B cell (primary cell): ENCODE measurements at regions not wholly inside any gene's neighbourhood (a gene's known extent, or its start where the extent isn't known, plus 50 kb on each side); places are given as distances from the start of the nearest gene placed in this dataset.

Experiments
- ATAC-seq: fragments of 200-7000 bp; cut with Tn5 transposase; one replicate; pipeline ENCODE4 v1.10.0; 2021; ENCODE audit warnings: low read depth, mild to moderate bottlenecking, moderate number of reproducible peaks, moderate library complexity
- CTCF ChIA-PET: fragments of 350-600 bp; sonication (Branson Sonifier 250); formaldehyde crosslinking; loops from one replicate; lab custom pipeline; 2021; ENCODE audit warnings: antibody characterized with exemption, inconsistent platforms; lab: Charles Lee
- POLR2A ChIA-PET: fragments of 350-600 bp; sonication (Branson Sonifier 250); formaldehyde crosslinking; loops from one replicate; lab custom pipeline; 2021; ENCODE audit warnings: antibody characterized with exemption; lab: Charles Lee
- DNase-seq: peaks from one replicate; pipeline ENCODE4 v3.0.0; 2013
- H2AFZ ChIP-seq: 2 replicates; pipeline ENCODE4 v1.6.1; 2012; ENCODE audit warnings: mild to moderate bottlenecking, low read depth, low read length; ENCODE audit not compliant: insufficient read depth, poor library complexity, severe bottlenecking
- H3K27ac ChIP-seq, 2 donors: 1 replicate in 1 of 2; 2 replicates in 1 of 2; pipeline ENCODE4 v1.5.1; 2012 to 2013; ENCODE audit warnings: low read length in 2 of 2, mild to moderate bottlenecking in 2 of 2, moderate library complexity in 1 of 2
- H3K27me3 ChIP-seq, 4 experiments: fragments of 200-600 bp in 1 of 4; sonication (generic) in 1 of 4; replicated peaks in 1 of 4; 1 replicate in 2 of 4; 2 replicates in 2 of 4; pipeline versions ENCODE4 v1.6.1 to v1.7.0; 2013 to 2016; ENCODE audit warnings: low read length in 3 of 4, mild to moderate bottlenecking in 2 of 4, mixed read lengths in 1 of 4, moderate library complexity in 1 of 4; ENCODE audit not compliant: insufficient read depth in 4 of 4, control insufficient read depth in 3 of 4; ENCODE audit errors: control extremely low read depth in 1 of 4
- H3K36me3 ChIP-seq, 2 experiments: replicated peaks in 1 of 2; 1 replicate in 1 of 2; 2 replicates in 1 of 2; pipeline versions ENCODE4 v1.6.1 to v1.7.1; 2013; ENCODE audit warnings: low read length in 1 of 2; ENCODE audit not compliant: insufficient read depth in 2 of 2, control insufficient read depth in 1 of 2; ENCODE audit errors: control extremely low read depth in 1 of 2, extremely low read depth in 1 of 2
- H3K4me1 ChIP-seq, 2 donors: fragments of 200-600 bp in 1 of 2; sonication (generic) in 1 of 2; 1 replicate in 1 of 2; 2 replicates in 1 of 2; pipeline versions ENCODE4 v1.5.1 to v1.6.1; 2013 to 2017; ENCODE audit warnings: low read length in 2 of 2; ENCODE audit not compliant: control insufficient read depth in 2 of 2, insufficient read depth in 2 of 2
- H3K4me2 ChIP-seq: replicated peaks from 2 replicates; pipeline ENCODE3; 2012; ENCODE audit warnings: mild to moderate bottlenecking, low read depth, low read length; ENCODE audit not compliant: poor library complexity, severe bottlenecking
- H3K4me3 ChIP-seq, 5 experiments: fragments of 200-600 bp in 1 of 5; sonication (generic) in 1 of 5; 1 replicate in 3 of 5; 2 replicates in 2 of 5; pipeline versions ENCODE4 v1.5.1 to v1.7.0; 2011 to 2016; ENCODE audit warnings: low read length in 4 of 5, mild to moderate bottlenecking in 4 of 5, low read depth in 2 of 5, control low read depth in 1 of 5, moderate library complexity in 1 of 5; ENCODE audit not compliant: insufficient read depth in 1 of 5; ENCODE audit errors: control extremely low read depth in 1 of 5, extremely low read depth in 1 of 5
- H3K79me2 ChIP-seq: fragments of 200-600 bp; sonication (generic); one replicate; pipeline ENCODE4 v1.6.0; 2016; ENCODE audit warnings: low read length; ENCODE audit not compliant: control insufficient read depth, insufficient read depth
- H3K9ac ChIP-seq: fragments of 200-600 bp; sonication (generic); 2 replicates; pipeline ENCODE4 v1.6.1; 2017; ENCODE audit warnings: mild to moderate bottlenecking, low read length, moderate library complexity
- H3K9me3 ChIP-seq, 3 donors: one replicate each; pipeline versions ENCODE4 v1.6.1 to v1.7.1; 2013; ENCODE audit warnings: low read length in 2 of 3; ENCODE audit not compliant: control insufficient read depth in 2 of 3, insufficient read depth in 1 of 3; ENCODE audit errors: control extremely low read depth in 1 of 3
- H4K20me1 ChIP-seq: 2 replicates; pipeline ENCODE4 v1.6.0; 2012; ENCODE audit warnings: mild to moderate bottlenecking, low read length; ENCODE audit not compliant: insufficient read depth, control insufficient read depth, poor library complexity, severe bottlenecking
- H3K27ac Mint-ChIP-seq: one replicate; pipeline ENCODE4 v1.8.0; 2021; ENCODE audit warnings: mixed read lengths
- H3K27me3 Mint-ChIP-seq: one replicate; pipeline ENCODE4 v1.8.0; 2021; ENCODE audit warnings: mixed read lengths
- H3K4me1 Mint-ChIP-seq: one replicate; pipeline ENCODE4 v1.8.0; 2021; ENCODE audit warnings: mixed read lengths
- H3K4me3 Mint-ChIP-seq: one replicate; pipeline ENCODE4 v1.8.0; 2021; ENCODE audit warnings: mixed read lengths
- H3K9me3 Mint-ChIP-seq: one replicate; pipeline ENCODE4 v1.8.0; 2022; ENCODE audit warnings: mixed read lengths; ENCODE audit not compliant: insufficient read depth
- CTCF ChIP-seq: fragments of 200-600 bp; IDR thresholded peaks from one replicate; pipeline ENCODE4 v1.8.0; 2022; ENCODE audit warnings: antibody characterized with exemption, mild to moderate bottlenecking
- EZH2 ChIP-seq: IDR thresholded peaks from 2 replicates; pipeline ENCODE4 v1.6.1; 2012; ENCODE audit warnings: borderline replicate concordance, low read depth, mild to moderate bottlenecking, moderate library complexity, low read length; ENCODE audit not compliant: insufficient read depth, poor library complexity, severe bottlenecking
- WGBS: methylation state at CpG from one replicate; pipeline ENCODE4 v1.1.5; 2013; ENCODE audit warnings: missing lambda C conversion rate; ENCODE audit not compliant: insufficient coverage; 5-methylcytosine and 5-hydroxymethylcytosine counted together
- intact Hi-C: fragments of 100-400 bp; cut with micrococcal nuclease; formaldehyde crosslinking; loops from one replicate; pipeline ENCODE4 v1.10.0; 2022

GRCh38 chr1:55337801-55338447 lies 122.8 kb upstream of the USP24 start:
- no peaks in the 10 kb centered on the region for H3K4me1 ChIP-seq
- peaks cover 0 to 4% (median 0%) of the 10 kb centered on the region in 3 donors for H3K9me3 ChIP-seq
- H2AFZ ChIP-seq, result no peak overlapping the region
- Mint-ChIP-seq H3K4me1 (peaks cover 3% of the 10 kb centered on the region), H3K27ac (no peak overlapping the region), H3K27me3 (peaks cover 11% of the 10 kb centered on the region), H3K9me3 (peaks cover 12% of the 10 kb centered on the region), H3K4me3 (no peak overlapping the region)
- no peaks in the 10 kb centered on the region for H4K20me1 ChIP-seq
- POLR2A ChIA-PET, result no interaction called here
- H3K79me2 ChIP-seq, result no peaks in the 10 kb centered on the region
- CTCF ChIA-PET, result interaction anchor here (0.6 to 2.9 kb wide), 20 partner anchors 8 to 1247 kb away, joined by 3 to 23 read pairs (median 6); no protein-coding TSS in a partner anchor
- H3K4me2 ChIP-seq, result no peak overlapping the region
- H3K9ac ChIP-seq, result no peak overlapping the region
- intact Hi-C loops, result loop anchor here (1.0 kb wide), 2 partner anchors 54 to 198 kb away; no protein-coding TSS in a partner anchor
- WGBS, result 58% methylated on average over 3 of the region's 5 CpGs
- H3K36me3 ChIP-seq, result no peaks in the 10 kb centered on the region
- H3K27me3 ChIP-seq, result no peaks in the 10 kb centered on the region
- ATAC-seq, result no peak
- peak; percentile 40 for TF ChIP-seq CTCF
- no peak for TF ChIP-seq EZH2
- no peak overlapping the region for H3K4me3 ChIP-seq
- peak; percentile 34 for DNase-seq
- no peak overlapping the region for H3K27ac ChIP-seq

- Histone ChIP-seq H2AFZ (no peak overlapping the region), H3K4me3 (no peak overlapping the region), H3K36me3 (no peaks in the 10 kb centered on the region), H3K4me1 (no peaks in the 10 kb centered on the region), H3K79me2 (no peaks in the 10 kb centered on the region), H3K27me3 (peaks cover 0 to 2% (median 0%) of the 10 kb centered on the region in 4 experiments), H3K9me3 (peaks cover 0 to 1% (median 0%) of the 10 kb centered on the region in 3 donors), H3K4me2 (no peak overlapping the region), H3K9ac (no peak overlapping the region), H4K20me1 (no peaks in the 10 kb centered on the region), H3K27ac (no peak overlapping the region)
- ChIA-PET CTCF (interaction anchor here (0.9 kb wide), 1 partner anchor 57 kb away, joined by 3 read pairs; no protein-coding TSS in a partner anchor), POLR2A (no interaction called here)
- peaks cover 3% of the 10 kb centered on the region for H3K4me1 Mint-ChIP-seq
- no peak overlapping the region for H3K4me3 Mint-ChIP-seq
- WGBS, result 96% methylated on average over 6 of the region's 6 CpGs
- H3K27ac Mint-ChIP-seq, result no peak overlapping the region
- ATAC-seq, result no peak
- intact Hi-C loops, result no loop called here
- TF ChIP-seq CTCF (no peak), EZH2 (no peak)
- H3K27me3 Mint-ChIP-seq, result peaks cover 9% of the 10 kb centered on the region
- no peak for DNase-seq
- H3K9me3 Mint-ChIP-seq, result peaks cover 3% of the 10 kb centered on the region
These were observed 119.6 kb upstream of the USP24 start for GRCh38 chr1:55334797-55335196.
